Bronchial epithelial cell (primary cell): ENCODE measurements at regions not wholly inside any gene's neighbourhood (a gene's known extent, or its start where the extent isn't known, plus 50 kb on each side); places are given as distances from the start of the nearest gene placed in this dataset.

Source experiments
- DNase-seq: peaks from one replicate; pipeline ENCODE4 v3.0.0-alpha.2; 2010; ENCODE audit warnings: low read depth
- FAIRE-seq: peaks from 2 replicates; lab custom pipeline; 2011; peaks lifted over from hg19 to GRCh38; lab: Jason Lieb, UNC
- H3K27me3 ChIP-seq: 2 replicates; pipeline ENCODE4 v1.5.1; 2011; ENCODE audit warnings: low read length; ENCODE audit not compliant: control insufficient read depth, insufficient read depth
- H3K36me3 ChIP-seq: 2 replicates; pipeline ENCODE4 v1.5.1; 2011; ENCODE audit warnings: low read length; ENCODE audit not compliant: control insufficient read depth, insufficient read depth
- H3K4me3 ChIP-seq: 2 replicates; pipeline ENCODE4 v1.5.1; 2011; ENCODE audit warnings: mild to moderate bottlenecking, low read depth, low read length, control low read depth
- CTCF ChIP-seq: IDR thresholded peaks from 2 replicates; pipeline ENCODE4 v1.5.1; 2011; ENCODE audit warnings: mild to moderate bottlenecking, moderate library complexity, low read length, control low read depth, inconsistent platforms; ENCODE audit not compliant: insufficient read depth, severe bottlenecking

- no peak for TF ChIP-seq CTCF
- DNase-seq = no peak
- FAIRE-seq = peak; percentile 28
Observed at GRCh38 chr1:199336745-199337640, 690.5 kb upstream of the NR5A2 start.

GRCh38 chr1:199338760-199339159 is 688.8 kb upstream of the NR5A2 start:
- FAIRE-seq (no peak), DNase-seq (no peak)
- Histone ChIP-seq H3K27me3 (no peaks in the 10 kb centered on the region), H3K4me3 (no peak overlapping the region), H3K36me3 (no peaks in the 10 kb centered on the region)
- TF ChIP-seq CTCF = no peak

More at GRCh38 chr1:199336745-199337640, 690.5 kb upstream of the NR5A2 start:
- H3K4me3 ChIP-seq = no peak overlapping the region
- H3K36me3 ChIP-seq = no peaks in the 10 kb centered on the region
- H3K27me3 ChIP-seq = no peaks in the 10 kb centered on the region

GRCh38 chr1:199352351-199352750 is 675.2 kb upstream of the NR5A2 start:
- Histone ChIP-seq H3K27me3 (no peaks in the 10 kb centered on the region), H3K36me3 (no peaks in the 10 kb centered on the region), H3K4me3 (no peak overlapping the region)
- FAIRE-seq = no peak
- no peak for DNase-seq
- TF ChIP-seq CTCF = no peak

GRCh38 chr1:199353906-199354305 is 673.6 kb upstream of the NR5A2 start:
- Histone ChIP-seq H3K4me3 (no peak overlapping the region), H3K27me3 (no peaks in the 10 kb centered on the region), H3K36me3 (no peaks in the 10 kb centered on the region)
- TF ChIP-seq CTCF = no peak
- no peak for FAIRE-seq
- no peak for DNase-seq

GRCh38 chr1:199356561-199356960 is 670.9 kb upstream of the NR5A2 start:
- Histone ChIP-seq H3K27me3 (no peaks in the 10 kb centered on the region), H3K36me3 (no peaks in the 10 kb centered on the region), H3K4me3 (no peak overlapping the region)
- FAIRE-seq (no peak), DNase-seq (no peak)
- TF ChIP-seq CTCF = no peak
